K562 (cell line): ENCODE measurements at regions not wholly inside any gene's neighbourhood (a gene's known extent, or its start where the extent isn't known, plus 50 kb on each side); places are given as distances from the start of the nearest gene placed in this dataset.

ENCODE experiments used
- ATAC-seq: fragments of 200-7000 bp; cut with Tn5 transposase; 3 replicates; pipeline ENCODE4 v1.9.1; 2020; ENCODE audit warnings: moderate library complexity
- BruUV-seq: library from RNA; stranded (reverse); fragments of 400-500 nt; replicated peaks from 2 replicates; lab custom pipeline; 2021; lab: Mats Ljungman, UMichigan
- CTCF ChIA-PET: fragments of 300-600 bp; formaldehyde crosslinking; extraction: SDS; loops from one replicate; lab custom pipeline; 2021; ENCODE audit warnings: low intra/inter-chr PET ratio; lab: Yijun Ruan, JAX
- POLR2A ChIA-PET: fragments of 300-600, 350-650 bp; sonication (Branson Sonifier 250); formaldehyde crosslinking; extraction: SDS; loops from one replicate; lab custom pipeline; 2021; ENCODE audit warnings: antibody characterized with exemption, inconsistent platforms; lab: Yijun Ruan, JAX
- DNase-seq, 4 experiments: peaks; one replicate each; pipeline versions ENCODE4 v3.0.0 to v3.0.0-alpha.2; 2011 to 2018; ENCODE audit warnings: low spot score in 3 of 4, mixed read lengths in 3 of 4; ENCODE audit errors: extremely low read depth in 1 of 4
- FAIRE-seq: peaks from 2 replicates; lab custom pipeline; 2011; peaks lifted over from hg19 to GRCh38; lab: Jason Lieb, UNC
- H2AFZ ChIP-seq: 2 replicates; pipeline ENCODE4 v1.6.0; 2011; ENCODE audit warnings: low read depth, low read length, control low read depth, inconsistent platforms
- H3K27ac ChIP-seq: fragments of 200-600 bp; 3 replicates; pipeline ENCODE4 v1.8.0; 2011; ENCODE audit warnings: low read depth, mild to moderate bottlenecking, control low read depth, inconsistent platforms, low read length, moderate library complexity, mixed read lengths; ENCODE audit errors: extremely low read depth
- H3K27me3 ChIP-seq, 2 experiments: fragments of 300-600 bp in 1 of 2; 2 replicates in 1 of 2; 3 replicates in 1 of 2; pipeline versions ENCODE4 v1.6.0 to v1.8.0; 2011; ENCODE audit warnings: inconsistent platforms in 2 of 2, low read length in 2 of 2, mild to moderate bottlenecking in 1 of 2, mixed read lengths in 1 of 2, moderate library complexity in 1 of 2; ENCODE audit not compliant: control insufficient read depth in 2 of 2, insufficient read depth in 2 of 2
- H3K36me3 ChIP-seq: fragments of 300-600 bp; 3 replicates; pipeline ENCODE4 v1.8.0; 2011; ENCODE audit warnings: mild to moderate bottlenecking, low read length, inconsistent platforms; ENCODE audit not compliant: control insufficient read depth, insufficient read depth
- H3K4me1 ChIP-seq, 2 experiments: fragments of 200-600 bp in 1 of 2; replicated peaks in 1 of 2; 2 replicates in 1 of 2; 3 replicates in 1 of 2; pipeline versions ENCODE4 v1.5.1 to v1.8.0; 2011; ENCODE audit warnings: inconsistent platforms in 2 of 2, low read length in 2 of 2, mild to moderate bottlenecking in 1 of 2, mixed read lengths in 1 of 2, moderate library complexity in 1 of 2; ENCODE audit not compliant: control insufficient read depth in 2 of 2, insufficient read depth in 2 of 2
- H3K4me2 ChIP-seq: 2 replicates; pipeline ENCODE4 v1.6.1; 2011; ENCODE audit warnings: low read length, control low read depth, inconsistent platforms, mixed read lengths; ENCODE audit not compliant: insufficient read depth
- H3K4me3 ChIP-seq: fragments of 200-600 bp; sonication (generic), shearing (Covaris generic); 2 replicates; pipeline ENCODE4 v1.5.1; 2016; ENCODE audit warnings: control low read depth, inconsistent platforms
- H3K79me2 ChIP-seq: fragments of 200-600 bp; 3 replicates; pipeline ENCODE4 v1.8.0; 2011; ENCODE audit warnings: low read length, inconsistent platforms; ENCODE audit not compliant: control insufficient read depth, insufficient read depth
- H3K9ac ChIP-seq, 2 experiments: 2 replicates each; pipeline versions ENCODE4 v1.6.0 to v1.6.1; 2011; ENCODE audit warnings: low read depth in 2 of 2, low read length in 2 of 2, control low read depth in 1 of 2, inconsistent platforms in 1 of 2, mild to moderate bottlenecking in 1 of 2, mixed read lengths in 1 of 2; ENCODE audit not compliant: insufficient read depth in 1 of 2
- H3K9me1 ChIP-seq: one replicate; pipeline ENCODE4 v1.6.0; 2011; ENCODE audit warnings: inconsistent platforms, mild to moderate bottlenecking, low read length, moderate library complexity; ENCODE audit not compliant: control insufficient read depth, insufficient read depth
- H3K9me3 ChIP-seq: replicated peaks from 2 replicates; pipeline ENCODE4 v1.5.1; 2011; ENCODE audit warnings: low read depth, low read length, inconsistent platforms; ENCODE audit not compliant: control insufficient read depth, insufficient read depth
- H4K20me1 ChIP-seq: replicated peaks from 2 replicates; pipeline ENCODE4 v1.6.1; 2011; ENCODE audit warnings: low read length, inconsistent platforms, mixed read lengths; ENCODE audit not compliant: control insufficient read depth, insufficient read depth
- CTCFL ChIP-seq: IDR thresholded peaks from 2 replicates; pipeline ENCODE4 v1.6.1; 2011; ENCODE audit warnings: borderline replicate concordance, low read depth, mild to moderate bottlenecking, moderate library complexity, low read length; ENCODE audit not compliant: insufficient read depth, poor library complexity, severe bottlenecking
- EWSR1 ChIP-seq: fragments of 450-650 bp; IDR thresholded peaks from 2 replicates; pipeline ENCODE4 v1.6.1; 2018; ENCODE audit warnings: borderline replicate concordance, mild to moderate bottlenecking, low read depth, moderate library complexity; ENCODE audit not compliant: partially characterized antibody
- HNRNPH1 ChIP-seq: fragments of 200-400 bp; formaldehyde crosslinking; optimal IDR thresholded peaks from 2 replicates; pipeline ENCODE3; 2017; ENCODE audit warnings: low read depth, mild to moderate bottlenecking, low read length, moderate library complexity
- MBD2 ChIP-seq: sonication (generic); IDR thresholded peaks from 2 replicates; pipeline ENCODE4 v1.6.1; 2016; ENCODE audit warnings: low read depth, borderline replicate concordance
- NRF1 ChIP-seq, 2 experiments: fragments of 450-650 bp; IDR thresholded peaks in 1 of 2; conservative IDR thresholded peaks in 1 of 2; 2 replicates each; pipeline ENCODE4 v1.6.1; 2014; ENCODE audit warnings: mild to moderate bottlenecking in 2 of 2
- SOX6 ChIP-seq: fragments of 450-650 bp; IDR thresholded peaks from 2 replicates; pipeline ENCODE4 v1.6.1; 2014; ENCODE audit warnings: mild to moderate bottlenecking
- TRIM28 ChIP-seq: fragments of 450-650 bp; IDR thresholded peaks from 2 replicates; pipeline ENCODE4 v1.6.1; 2017
- ZNF696 ChIP-seq: fragments of 250-450 bp; sonication (Bioruptor Pico); conservative IDR thresholded peaks from 2 replicates; pipeline ENCODE4 v1.4.0; 2020; ENCODE audit warnings: mild to moderate bottlenecking, moderate library complexity
- WGBS: fragments of 100-300 bp; shearing (Covaris generic); methylation state at CpG from one replicate; pipeline ENCODE4 v1.1.6; 2016; ENCODE audit warnings: low coverage, mixed read lengths; ENCODE audit not compliant: insufficient coverage; ENCODE audit errors: missing lambda C conversion rate; 5-methylcytosine and 5-hydroxymethylcytosine counted together
- in situ Hi-C: fragments of 300-500 bp; cut with MboI; formaldehyde crosslinking; loops from 4 replicates; pipeline ENCODE4 v1.15.0; 2018; ENCODE audit warnings: inconsistent platforms, mixed read lengths
- intact Hi-C: fragments of 100-400 bp; cut with micrococcal nuclease; formaldehyde crosslinking; loops from 2 replicates; pipeline ENCODE4 v1.14.2; 2022

GRCh38 chrX:7362111-7362510, 214.2 kb upstream of the PUDP start:
- H3K27ac ChIP-seq = no peak overlapping the region
- no peaks in the 10 kb centered on the region for H3K4me1 ChIP-seq
- TF ChIP-seq SOX6 = no peak
- TF ChIP-seq TRIM28 = no peak
- no peak for TF ChIP-seq HNRNPH1
- TF ChIP-seq ZNF696 (CRISPR knock-in tag) = no peak
- no peak for TF ChIP-seq NRF1 (conservative IDR thresholded peaks at IDR 0.05 in 1 of 2, IDR thresholded peaks at IDR 0.05 in 1 of 2)
- TF ChIP-seq CTCFL = no peak
- no peak for TF ChIP-seq EWSR1
- no peak for TF ChIP-seq MBD2
- CTCF ChIA-PET = no interaction called here
- H3K9me3 ChIP-seq = no peaks in the 10 kb centered on the region
- in situ Hi-C loops (no loop called here), intact Hi-C loops (no loop called here)
- H3K9ac ChIP-seq = no peak overlapping the region
- ATAC-seq = no peak
- H4K20me1 ChIP-seq = no peaks in the 10 kb centered on the region
- BruUV-seq = no TSS peak
- H3K36me3 ChIP-seq = no peaks in the 10 kb centered on the region
- H3K79me2 ChIP-seq = no peaks in the 10 kb centered on the region
- H3K27me3 ChIP-seq = no peaks in the 10 kb centered on the region
- no peak for DNase-seq
- no peak overlapping the region for H2AFZ ChIP-seq
- no peak overlapping the region for H3K4me2 ChIP-seq
- FAIRE-seq = no peak
- H3K9me1 ChIP-seq = no peaks in the 10 kb centered on the region
- 0% methylated on average over 1 of the region's 2 CpGs for WGBS
- no peak overlapping the region for H3K4me3 ChIP-seq
- POLR2A ChIA-PET = no interaction called here
